Activated T-cell treated with anti-CD3 and anti-CD28 coated beads, Interleukin-2, amount 50 U/mL, for 1 hour (primary cell): ENCODE measurements at regions not wholly inside any gene's neighbourhood (a gene's known extent, or its start where the extent isn't known, plus 50 kb on each side); places are given as distances from the start of the nearest gene placed in this dataset.
"Not testable (repeated sequence)": the region's sequence is repeated elsewhere in the genome, so short reads cannot be mapped to it uniquely, and the experiment has no call there.

Source experiments
- DNase-seq: peaks from one replicate; pipeline ENCODE4 v3.0.0-alpha.2; 2020

DNA sequence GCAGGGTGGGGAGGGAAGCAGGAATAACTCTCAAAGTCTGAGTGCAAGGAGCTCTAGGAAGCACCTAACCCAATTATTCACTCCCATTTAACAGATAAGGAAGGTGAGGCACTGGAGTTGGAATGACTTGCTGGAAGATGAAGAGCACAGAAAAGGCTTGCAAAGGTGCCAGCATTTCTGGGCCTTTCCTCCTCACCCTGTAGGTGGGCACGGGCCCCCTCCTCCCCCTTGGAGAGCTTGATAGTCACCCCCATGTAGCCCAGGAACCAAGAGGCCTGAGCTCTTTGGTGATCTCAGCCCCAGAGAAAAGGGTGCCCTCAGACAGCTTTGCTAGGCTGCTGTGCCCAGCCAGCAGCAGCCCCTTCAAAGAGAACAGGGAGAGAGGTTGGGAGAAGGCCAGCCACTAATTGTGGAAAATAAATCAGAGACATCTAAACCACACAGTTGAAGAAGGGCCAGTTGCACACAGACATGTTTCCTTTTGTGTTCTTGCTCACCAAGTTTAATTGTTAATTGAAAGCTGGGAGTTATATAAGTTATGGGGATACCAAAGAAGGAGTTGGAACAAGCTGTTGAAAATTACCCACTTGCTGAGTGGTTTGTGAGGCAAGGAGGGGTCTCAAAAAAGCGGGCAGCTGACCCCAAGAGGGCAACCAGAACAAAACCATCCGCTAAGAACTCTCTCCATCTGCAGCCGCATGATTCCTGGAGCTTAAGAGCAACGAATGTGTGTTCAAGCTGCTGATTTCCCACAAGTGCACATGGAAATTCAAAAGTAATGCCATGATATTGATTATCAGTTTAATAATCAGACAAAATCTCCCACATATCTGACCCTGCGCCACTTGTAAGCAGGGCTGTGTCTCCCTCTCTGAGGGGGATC is 77.0 kb downstream of the MRPL14 start:
- DNase-seq = no peak

- DNase-seq = no peak
Observed at GRCh38 chr6:44049163-44049988, 77.9 kb downstream of the MRPL14 start.

DNA sequence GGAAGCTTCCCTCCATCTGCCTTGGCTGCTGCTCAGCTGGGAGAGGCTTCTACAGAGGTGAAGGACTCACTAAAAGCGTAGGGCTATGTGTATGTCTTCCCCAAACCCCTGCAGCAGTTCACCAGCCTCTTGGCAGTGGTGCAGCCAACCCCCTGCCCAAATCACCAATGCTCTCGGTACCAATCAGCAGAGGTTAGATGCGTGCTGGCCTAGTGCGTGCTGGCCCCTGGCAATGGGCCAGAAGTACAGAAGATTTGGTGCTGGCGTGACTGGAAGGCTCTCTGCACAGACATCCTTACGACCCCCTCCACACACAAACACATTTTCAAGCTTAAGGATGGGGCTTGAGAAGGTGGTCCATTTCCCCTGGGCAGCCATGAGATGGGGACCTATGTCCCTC is 79.0 kb downstream of the MRPL14 start:
- DNase-seq = no peak

GRCh38 chr6:44047801-44048200 is 79.5 kb downstream of the MRPL14 start:
- DNase-seq = no peak

DNA sequence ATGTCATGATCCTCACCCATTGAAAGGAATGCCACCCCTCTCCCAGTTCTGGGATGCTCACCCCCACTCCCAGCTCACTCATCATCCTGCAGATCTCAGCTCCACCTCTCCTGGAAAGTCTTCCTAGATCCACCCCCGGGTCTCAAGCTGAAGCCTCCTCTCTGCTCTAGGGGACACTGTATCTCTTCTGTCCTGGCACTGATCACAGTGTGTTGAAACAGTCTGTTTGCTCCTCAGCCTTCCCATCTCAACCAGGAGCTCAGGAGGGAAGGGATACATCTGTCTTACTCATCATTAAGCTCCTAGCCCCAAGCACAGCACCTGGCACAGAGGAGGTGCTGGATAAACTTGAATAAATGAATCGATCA is 80.1 kb downstream of the MRPL14 start:
- DNase-seq = no peak

DNA sequence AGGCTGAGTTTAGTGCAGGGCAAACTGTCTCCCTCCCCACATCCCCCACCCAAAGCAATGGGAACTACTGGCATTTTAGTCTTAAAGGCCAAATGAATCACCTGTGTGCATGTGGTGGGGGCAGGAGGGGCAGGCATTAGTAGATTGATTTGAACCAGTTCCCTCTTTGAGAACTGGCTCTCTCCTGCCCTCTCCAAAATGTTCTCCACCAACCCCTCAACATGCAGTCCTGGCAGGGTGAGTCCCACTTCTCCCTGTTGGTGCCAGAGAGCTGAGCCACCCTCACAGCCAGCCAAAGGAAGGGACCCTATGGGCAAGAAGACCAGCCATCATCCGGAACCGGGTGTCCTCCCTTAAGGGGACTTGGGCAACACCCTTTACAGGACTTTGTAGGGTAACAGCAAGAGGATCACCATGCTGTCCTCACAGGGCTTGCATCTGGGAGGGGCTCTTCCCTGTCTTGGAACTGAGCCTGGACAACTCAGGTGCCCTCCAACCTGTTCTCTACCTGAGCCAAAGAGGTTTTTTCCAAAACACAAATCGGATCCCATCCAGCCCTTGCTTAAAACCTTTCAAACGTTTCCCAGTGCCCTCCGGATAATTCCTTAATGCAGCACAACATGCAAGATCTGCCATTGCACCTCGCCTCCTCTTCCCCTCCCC is 80.6 kb downstream of the MRPL14 start:
- no peak for DNase-seq

DNA sequence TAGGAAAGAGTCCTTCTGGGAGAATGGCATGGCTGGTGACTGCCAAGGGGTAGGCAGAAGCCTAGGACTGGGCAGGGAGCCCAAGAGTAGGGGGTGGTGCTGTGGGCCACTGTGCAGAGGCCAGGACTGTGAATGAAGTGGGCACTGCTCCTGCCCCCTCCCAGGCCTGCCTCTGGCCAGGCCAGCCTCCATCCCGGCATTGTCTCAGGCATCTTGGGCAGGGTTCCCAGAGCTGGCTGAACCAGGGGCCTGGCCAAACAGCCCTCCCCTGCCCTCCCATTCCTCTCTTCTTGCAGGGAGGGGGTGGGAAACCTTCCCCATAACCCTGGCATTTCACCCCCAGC is 81.6 kb downstream of the MRPL14 start:
- no peak for DNase-seq

GRCh38 chr6:44044940-44045671 is 82.1 kb downstream of the MRPL14 start:
- no peak for DNase-seq

DNA sequence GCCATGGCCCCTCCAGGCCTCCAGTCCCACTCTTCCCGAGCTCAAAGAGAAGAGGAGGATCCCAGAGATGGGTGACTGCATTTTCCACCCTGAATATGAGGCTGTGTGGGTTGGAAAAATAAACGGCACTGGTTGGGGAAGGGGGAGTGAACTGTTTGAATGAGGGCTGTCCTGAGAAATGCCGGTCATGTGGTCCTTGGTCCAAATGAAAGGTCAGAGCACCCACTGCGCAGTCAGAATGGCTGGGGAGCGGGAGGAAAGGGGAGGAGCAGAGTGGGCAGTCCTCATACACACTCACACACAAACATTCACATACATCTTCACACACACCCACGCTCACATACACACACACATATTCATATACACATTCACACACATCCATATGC is 83.1 kb downstream of the MRPL14 start:
- DNase-seq = no peak

- DNase-seq = no peak
Observed at GRCh38 chr6:44043479-44044153, 83.6 kb downstream of the MRPL14 start.

- no peak for DNase-seq
Observed at GRCh38 chr6:44042989-44043478, 84.2 kb downstream of the MRPL14 start.

GRCh38 chr6:44042261-44042988 is 84.8 kb downstream of the MRPL14 start:
- DNase-seq = no peak

DNA sequence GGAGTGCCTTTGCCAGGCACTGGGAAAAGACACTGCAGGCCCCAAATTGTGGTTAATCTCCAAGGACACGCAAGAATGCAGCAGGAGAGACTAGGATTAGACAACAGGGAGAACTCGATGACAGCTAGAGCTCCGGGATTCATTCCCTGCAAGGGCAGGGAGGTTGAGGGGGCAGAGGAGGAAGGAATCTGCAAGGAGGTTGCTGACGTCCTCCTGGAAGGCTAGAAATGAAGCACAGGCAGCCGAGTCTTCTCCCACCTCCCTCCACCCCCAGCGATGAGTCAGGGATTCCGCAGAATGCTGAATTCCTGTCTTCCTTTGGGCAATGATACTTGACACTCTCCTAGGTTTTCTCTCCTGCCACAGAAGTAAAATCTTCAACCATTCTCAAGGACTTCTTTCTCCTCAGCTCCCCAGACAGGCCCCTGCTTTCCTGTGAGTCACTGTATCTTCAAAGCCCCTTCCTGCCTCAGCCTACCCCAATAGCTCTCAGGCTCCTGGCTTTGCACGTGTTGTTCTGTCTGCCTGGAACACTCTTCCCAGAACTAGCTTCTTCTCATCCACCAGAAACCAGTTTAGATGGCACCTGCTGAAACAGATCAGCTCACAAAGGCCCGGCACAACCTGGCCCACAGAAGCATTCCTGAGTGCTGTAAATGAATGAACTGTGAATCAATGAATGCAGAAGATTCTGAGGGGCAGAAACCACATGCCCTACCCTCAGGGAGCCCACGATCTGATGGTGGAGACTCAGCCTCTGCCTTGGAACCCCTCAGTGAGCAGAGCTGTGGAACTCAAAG is 85.6 kb downstream of the MRPL14 start:
- DNase-seq = no peak

GRCh38 chr6:44040786-44041185 is 86.5 kb downstream of the MRPL14 start:
- no peak for DNase-seq

GRCh38 chr6:44039839-44040350 is 87.4 kb downstream of the MRPL14 start:
- DNase-seq = no peak

- no peak for DNase-seq
Observed at GRCh38 chr6:44039191-44039719, 88.0 kb downstream of the MRPL14 start.

- DNase-seq = no peak
Observed at GRCh38 chr6:44038543-44039065, 88.6 kb downstream of the MRPL14 start.

GRCh38 chr6:44037847-44038542 is 89.3 kb downstream of the MRPL14 start:
- no peak for DNase-seq

DNA sequence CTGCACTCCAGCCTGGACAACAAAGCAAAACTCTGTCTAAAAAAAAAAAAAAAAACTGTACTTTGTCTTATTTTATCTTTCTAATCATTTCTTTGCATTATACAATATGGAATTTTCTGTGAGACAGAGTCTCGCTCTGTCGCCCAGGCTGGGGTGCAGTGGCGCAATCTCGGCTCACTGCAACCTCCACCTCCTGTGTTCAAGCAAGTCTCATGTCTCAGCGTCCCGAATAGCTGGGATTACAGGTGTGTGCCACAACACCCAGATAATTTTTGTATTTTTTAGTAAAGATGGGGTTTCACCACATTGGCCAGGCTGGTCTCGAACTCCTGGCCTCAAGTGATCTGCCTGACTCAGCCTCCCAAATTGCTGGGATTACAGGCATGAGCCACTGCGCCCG is 90.0 kb downstream of the MRPL14 start:
- DNase-seq = not testable (repeated sequence)
